CD4-positive, alpha-beta T cell treated with Interleukin-6 at 100 ng/mL for 8 hours (primary cell): ENCODE measurements at regions not wholly inside any gene's neighbourhood (a gene's known extent, or its start where the extent isn't known, plus 50 kb on each side); places are given as distances from the start of the nearest gene placed in this dataset.

Source experiments
- DNase-seq: peaks from one replicate; pipeline ENCODE4 v3.0.0-alpha.2; 2020; ENCODE audit warnings: mixed read lengths, low spot score

GRCh38 chr4:174438711-174439110 is 83.6 kb downstream of the HPGD start:
- no peak for DNase-seq

- DNase-seq, result no peak
Observed at GRCh38 chr4:174437749-174438148, 84.5 kb downstream of the HPGD start.

DNA sequence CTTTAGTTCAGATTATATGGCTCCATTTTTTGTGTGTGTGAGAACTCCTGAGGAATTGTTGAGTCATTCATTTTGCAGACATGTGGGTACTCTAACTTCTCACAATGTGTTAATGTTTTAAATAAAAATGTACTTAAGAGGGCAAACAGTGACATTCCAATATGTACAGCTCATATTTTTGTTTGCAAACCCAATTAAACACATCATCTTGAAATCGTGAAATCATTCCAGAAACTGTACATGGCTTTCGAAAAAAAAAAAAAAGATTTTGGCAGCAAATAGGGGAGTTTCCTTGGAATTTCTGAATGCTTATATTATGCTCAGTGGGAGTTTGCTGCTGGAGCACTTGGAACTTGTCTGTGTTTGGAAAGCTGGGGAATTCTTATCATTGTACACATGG is 85.0 kb downstream of the HPGD start:
- no peak for DNase-seq

- DNase-seq, result no peak
Observed at GRCh38 chr4:174436377-174436776, 85.9 kb downstream of the HPGD start.

- no peak for DNase-seq
Observed at GRCh38 chr4:174435974-174436373, 86.3 kb downstream of the HPGD start.

DNA sequence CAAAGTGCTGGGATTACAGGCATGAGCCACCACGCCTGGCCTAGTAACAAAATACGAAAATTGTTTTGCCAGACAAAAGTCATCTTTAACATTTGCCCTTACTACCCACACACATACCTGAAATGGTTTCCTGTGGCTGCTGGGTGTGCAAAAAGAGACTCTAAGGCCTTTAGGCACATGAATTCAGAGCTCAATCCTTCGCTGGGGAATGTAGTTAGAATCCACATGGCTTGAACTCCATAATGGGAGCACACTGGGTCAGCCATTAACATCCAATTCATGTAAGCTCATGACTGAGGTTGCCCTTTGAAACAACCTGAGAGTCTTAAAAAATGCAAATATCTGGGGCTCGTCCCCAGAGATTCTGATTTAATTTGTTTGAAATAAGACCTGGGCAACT is 87.8 kb downstream of the HPGD start:
- no peak for DNase-seq

DNA sequence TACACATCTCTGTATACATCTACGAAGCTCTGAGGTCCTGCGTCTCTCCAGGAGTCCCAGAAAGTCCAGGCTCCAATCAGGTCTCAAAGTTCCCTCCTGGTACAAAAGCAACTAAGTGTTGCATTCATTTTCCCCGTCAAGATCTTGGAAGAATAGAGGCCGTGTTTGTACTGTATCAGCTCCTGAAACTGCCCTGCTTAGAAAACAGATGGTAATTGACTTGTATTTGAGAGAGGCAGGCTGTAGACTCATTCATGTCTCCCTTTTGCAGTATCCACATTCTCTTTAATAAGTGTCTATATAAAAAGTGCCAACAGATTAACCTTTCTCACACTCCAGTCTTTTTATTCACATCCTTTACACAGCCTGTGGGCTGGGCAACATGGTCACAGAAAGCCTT is 91.7 kb downstream of the HPGD start:
- no peak for DNase-seq

GRCh38 chr4:174429701-174430410 is 92.4 kb downstream of the HPGD start:
- DNase-seq, result no peak

DNA sequence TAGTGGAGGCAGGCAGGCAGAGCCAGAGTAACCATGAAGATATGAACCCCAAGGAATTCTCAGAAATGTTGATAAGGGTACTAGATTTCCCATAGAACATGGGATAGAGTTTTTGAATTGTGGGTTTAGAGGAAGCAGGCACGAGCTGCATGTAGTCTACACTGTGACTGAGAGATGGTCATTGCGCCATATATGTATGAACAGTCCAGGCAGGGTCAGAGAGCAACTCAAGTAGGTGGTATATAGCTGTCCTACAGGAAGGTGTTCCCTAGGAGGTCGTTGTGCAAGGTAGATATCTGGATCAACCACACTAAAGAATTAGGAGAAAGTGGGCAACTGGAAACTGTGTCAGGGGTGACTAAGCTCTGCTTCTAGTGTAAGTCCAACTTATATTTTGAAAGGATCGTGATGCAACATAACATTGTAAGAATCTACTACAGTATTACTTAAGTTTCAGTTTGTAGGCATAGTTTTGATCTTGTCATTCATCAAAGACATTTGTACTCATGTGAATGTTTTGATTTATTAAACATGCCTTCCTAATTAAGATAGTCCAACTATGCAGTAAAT is 94.6 kb downstream of the HPGD start:
- DNase-seq, result no peak

DNA sequence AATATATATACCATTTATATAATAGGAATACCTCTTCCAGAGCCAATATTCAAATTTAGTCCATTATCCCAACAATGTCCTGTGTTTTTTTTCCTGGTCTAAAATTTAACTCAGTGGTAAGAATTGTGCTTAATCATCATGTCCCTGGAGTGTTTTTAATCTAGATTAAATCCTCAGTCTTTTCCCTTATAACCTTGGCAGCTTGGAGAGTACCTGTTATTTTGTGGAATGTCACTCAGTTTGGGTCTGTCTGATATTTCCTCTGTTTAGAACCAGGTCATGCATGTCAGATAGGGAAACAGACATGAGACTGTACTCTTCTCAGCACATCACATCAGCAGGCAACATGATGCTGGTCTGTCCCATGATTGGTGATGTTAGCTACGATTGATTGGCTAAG is 96.6 kb downstream of the HPGD start:
- no peak for DNase-seq

DNA sequence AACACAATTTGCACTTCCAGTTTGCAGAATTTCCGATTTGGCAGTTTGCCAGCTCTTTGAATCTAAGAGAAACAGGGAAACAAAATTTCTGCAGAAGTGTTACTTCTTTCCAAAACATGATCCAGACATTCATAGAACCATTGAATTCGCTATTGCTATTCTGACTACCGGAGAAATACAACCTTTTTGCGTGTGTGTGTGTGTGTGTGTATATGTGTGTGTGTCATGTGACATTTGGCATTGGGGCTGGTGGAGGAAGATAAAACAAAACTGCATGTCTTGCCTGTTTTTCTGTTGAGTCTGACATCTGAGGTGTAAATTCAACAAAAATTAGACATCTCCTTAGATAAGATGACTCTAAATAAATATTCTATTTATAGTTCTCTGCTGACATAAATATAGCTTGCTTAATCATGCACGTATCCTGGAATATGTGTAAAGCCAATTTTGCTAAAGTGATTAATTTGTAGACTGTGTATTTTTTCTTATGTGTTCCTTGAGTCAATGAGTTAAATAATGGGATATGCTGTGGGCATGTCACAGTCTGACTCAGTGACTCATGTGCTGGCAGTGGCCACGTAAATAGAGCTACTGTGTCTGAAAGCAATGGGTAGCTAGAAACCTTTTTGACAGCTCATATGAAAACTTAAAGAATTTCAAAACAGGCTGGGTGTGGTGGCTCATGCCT is 98.9 kb downstream of the HPGD start:
- peak; percentile 4 for DNase-seq

DNA sequence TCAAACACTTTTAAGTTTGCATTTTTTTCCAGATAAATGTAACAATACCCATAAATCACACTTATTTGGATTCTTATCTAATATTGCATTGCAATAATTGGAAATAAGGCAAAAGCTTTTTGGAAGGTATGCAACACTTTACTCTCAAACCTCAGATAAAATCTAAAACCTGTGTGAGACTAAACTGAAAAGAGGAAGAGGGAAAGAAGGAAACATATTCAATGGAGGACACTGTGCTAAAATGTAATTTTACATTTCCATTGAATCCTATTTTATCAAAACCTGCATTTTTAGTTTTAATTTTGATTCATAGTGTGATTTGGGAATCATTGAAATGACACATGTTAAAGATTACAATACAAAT is 99.4 kb downstream of the HPGD start:
- no peak for DNase-seq

- no peak for DNase-seq
Observed at GRCh38 chr4:174420316-174420715, 102.0 kb downstream of the HPGD start.

DNA sequence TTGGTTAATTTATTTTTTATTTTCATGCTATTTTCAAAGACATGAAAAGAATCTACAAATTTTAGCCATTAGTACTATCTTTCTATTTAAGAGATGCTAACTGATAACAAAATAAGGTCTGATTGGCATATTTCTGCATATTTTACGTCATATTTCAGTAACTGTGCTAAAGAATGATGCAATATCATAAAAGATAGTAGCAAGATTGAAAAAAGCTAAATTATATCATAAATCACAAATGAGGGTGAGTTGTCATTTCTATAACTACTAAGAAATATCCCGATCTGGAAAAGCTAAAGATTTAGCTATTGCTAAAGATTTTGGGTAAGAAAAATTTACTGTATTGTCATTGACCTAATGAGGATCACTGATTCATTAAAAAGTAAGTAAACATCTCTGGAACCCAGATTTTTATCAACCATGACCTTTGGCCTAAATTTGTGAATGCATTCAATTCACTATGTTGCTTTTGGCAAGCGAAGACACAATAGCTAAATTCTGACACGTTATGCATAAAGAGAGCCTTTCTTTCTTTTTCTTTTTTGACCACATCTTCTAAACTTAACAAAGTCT is 103.6 kb downstream of the HPGD start:
- no peak for DNase-seq

DNA sequence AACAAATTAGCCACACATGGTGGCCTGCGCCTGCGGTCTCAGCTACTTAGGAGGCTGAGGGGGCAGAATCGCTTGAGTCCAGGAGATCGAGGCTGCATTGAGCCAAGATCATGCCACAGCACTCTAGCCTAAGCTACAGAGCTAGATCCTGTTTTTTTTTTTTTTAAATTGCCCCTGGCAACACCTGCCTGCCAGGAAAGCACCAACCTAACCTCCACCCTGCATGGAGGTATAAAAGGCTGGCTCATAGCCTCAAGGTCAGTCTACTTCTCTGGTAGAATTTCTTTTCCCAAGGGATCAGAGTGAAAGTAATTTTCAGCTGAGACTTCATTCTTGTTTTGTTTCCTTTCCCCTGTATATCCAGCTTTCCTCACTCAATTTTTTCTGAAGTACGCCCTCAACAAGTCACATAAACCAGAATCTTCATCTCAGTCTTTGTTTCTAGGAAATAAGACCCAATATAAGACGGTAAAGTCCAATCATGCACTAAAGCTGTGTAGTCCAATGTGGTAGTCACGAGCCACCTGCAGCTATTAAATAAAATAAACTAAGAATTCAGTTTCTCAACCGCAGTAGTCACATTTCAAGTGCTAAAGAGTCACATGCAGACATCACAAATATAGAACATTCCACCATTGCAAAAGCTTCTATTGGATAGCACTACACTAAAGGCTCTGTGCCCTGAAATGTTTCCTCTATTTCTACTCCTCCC is 113.3 kb downstream of the HPGD start:
- no peak for DNase-seq

GRCh38 chr4:174406383-174406782 is 115.9 kb downstream of the HPGD start:
- DNase-seq, result no peak

DNA sequence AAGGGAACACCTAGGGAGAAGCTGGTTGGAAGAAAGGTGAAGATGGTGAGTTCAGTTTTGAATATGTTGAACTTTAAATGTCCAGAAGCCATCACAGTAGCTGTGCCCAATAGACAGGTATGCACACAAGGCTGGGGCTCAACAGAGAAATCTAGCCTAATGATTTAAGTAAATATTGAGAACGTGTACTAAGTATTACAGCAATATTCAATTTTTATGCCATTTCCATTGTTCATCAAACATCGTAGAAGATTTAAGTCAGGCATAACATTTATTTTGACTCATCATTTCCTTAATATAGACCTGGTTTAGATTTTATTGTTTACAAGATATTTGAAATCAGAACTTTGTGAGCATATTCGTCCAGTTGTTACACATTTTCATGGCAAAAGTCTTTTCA is 116.4 kb downstream of the HPGD start:
- DNase-seq, result no peak

DNA sequence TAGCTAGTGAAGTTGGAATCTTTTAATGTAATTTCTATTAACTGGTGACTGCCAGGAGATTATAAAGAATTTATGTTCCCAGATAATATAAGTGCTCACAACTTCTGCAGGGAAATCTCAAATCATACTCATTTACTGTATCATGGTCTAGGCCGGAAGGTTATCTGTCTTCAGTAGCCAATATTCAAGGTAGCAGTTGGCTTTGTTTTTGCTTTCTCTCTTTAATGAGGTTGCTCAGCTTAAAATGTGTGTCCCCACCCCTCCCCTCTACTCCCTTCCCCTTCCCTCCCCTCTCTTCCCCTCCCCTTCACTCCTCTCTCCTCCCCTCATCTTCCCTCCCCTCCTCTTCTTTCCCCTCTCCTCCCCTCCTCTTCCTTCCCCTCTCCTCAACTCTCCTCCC is 117.6 kb downstream of the HPGD start:
- no peak for DNase-seq

- DNase-seq, result no peak
Observed at GRCh38 chr4:174403177-174403543, 119.1 kb downstream of the HPGD start.

DNA sequence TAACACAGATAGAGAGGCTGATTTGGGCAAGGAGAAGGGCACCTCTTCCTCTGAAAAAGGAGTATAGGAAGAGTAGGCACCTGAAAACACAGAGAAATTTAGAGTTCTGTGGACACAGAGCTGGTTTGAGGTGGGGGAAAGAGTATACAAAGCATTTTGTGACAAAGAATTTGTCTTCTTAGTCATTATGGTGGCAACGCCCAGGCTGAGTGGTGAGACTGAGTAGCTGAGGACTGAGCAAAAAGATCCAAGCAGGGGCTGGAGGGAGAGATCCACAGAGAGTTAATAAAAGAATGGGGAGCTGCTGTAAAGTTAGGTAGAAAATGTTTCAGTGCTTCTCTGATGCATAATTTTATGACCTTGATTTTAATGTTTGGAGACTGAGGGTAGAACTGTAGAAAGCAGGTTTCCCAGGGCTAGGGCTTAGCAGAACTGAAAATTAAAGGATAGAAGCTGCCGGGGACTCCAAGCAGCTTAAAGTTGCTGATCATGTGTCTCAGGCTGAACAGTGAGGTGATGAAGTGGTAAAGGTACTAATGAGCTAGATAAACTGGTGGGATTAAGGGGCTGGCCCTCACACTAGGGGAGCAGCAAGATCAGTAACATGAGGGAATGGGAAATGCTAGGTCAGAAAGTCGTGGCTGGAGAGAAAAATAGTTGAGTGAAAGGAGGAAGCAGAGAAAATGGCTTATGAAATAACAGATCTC is 118.9 kb downstream of the CEP44 start:
- no peak for DNase-seq

- no peak for DNase-seq
Observed at GRCh38 chr4:174401471-174402130, 117.9 kb downstream of the CEP44 start.
